DOHH2 (cell line): ENCODE measurements at regions not wholly inside any gene's neighbourhood (a gene's known extent, or its start where the extent isn't known, plus 50 kb on each side); places are given as distances from the start of the nearest gene placed in this dataset.

ENCODE experiments used
- H3F3A ChIP-seq: fragments of 200-600 bp; sonication (generic), shearing (Covaris generic); 2 replicates; pipeline ENCODE4 v1.6.0; 2016; ENCODE audit warnings: antibody characterized with exemption, mild to moderate bottlenecking; ENCODE audit not compliant: control insufficient read depth, insufficient read depth
- H3K27ac ChIP-seq: fragments of 200-600 bp; sonication (generic); 2 replicates; pipeline ENCODE4 v1.5.1; 2014; ENCODE audit warnings: low read depth, mild to moderate bottlenecking, low read length, moderate library complexity
- H3K27me3 ChIP-seq: fragments of 200-600 bp; sonication (generic); 2 replicates; pipeline ENCODE4 v1.6.1; 2014; ENCODE audit warnings: mild to moderate bottlenecking, low read length, mixed read lengths; ENCODE audit not compliant: control insufficient read depth
- H3K36me3 ChIP-seq: fragments of 200-600 bp; sonication (generic); 2 replicates; pipeline ENCODE4 v1.6.1; 2014; ENCODE audit warnings: mild to moderate bottlenecking, low read length, moderate library complexity, mixed read lengths; ENCODE audit not compliant: control insufficient read depth
- H3K4me1 ChIP-seq: fragments of 200-600 bp; sonication (generic); 2 replicates; pipeline ENCODE4 v1.6.1; 2014; ENCODE audit warnings: mild to moderate bottlenecking, low read length, mixed read lengths; ENCODE audit not compliant: control insufficient read depth
- H3K4me2 ChIP-seq: fragments of 200-600 bp; sonication (generic); 2 replicates; pipeline ENCODE4 v1.6.0; 2014; ENCODE audit warnings: mild to moderate bottlenecking, low read length, moderate library complexity
- H3K4me3 ChIP-seq: fragments of 200-600 bp; sonication (generic); 2 replicates; pipeline ENCODE4 v1.5.1; 2014; ENCODE audit warnings: mild to moderate bottlenecking, low read length, mixed read lengths
- H3K79me2 ChIP-seq: fragments of 200-600 bp; sonication (generic); 2 replicates; pipeline ENCODE4 v1.6.1; 2014; ENCODE audit warnings: mild to moderate bottlenecking, low read length, mixed read lengths; ENCODE audit not compliant: control insufficient read depth
- H3K9me2 ChIP-seq: fragments of 200-600 bp; sonication (generic); replicated peaks from 2 replicates; pipeline ENCODE4 v1.6.1; 2014; ENCODE audit warnings: mild to moderate bottlenecking, low read length, mixed read lengths; ENCODE audit not compliant: control insufficient read depth
- H3K9me3 ChIP-seq: fragments of 200-600 bp; sonication (generic); 2 replicates; pipeline ENCODE4 v1.6.1; 2014; ENCODE audit warnings: antibody characterized with exemption, low read length, mixed read lengths; ENCODE audit not compliant: control insufficient read depth, insufficient read depth
- H4K20me1 ChIP-seq: fragments of 200-600 bp; sonication (generic); 2 replicates; pipeline ENCODE4 v1.6.0; 2014; ENCODE audit warnings: low read depth, mild to moderate bottlenecking, antibody characterized with exemption, low read length, moderate library complexity; ENCODE audit not compliant: control insufficient read depth, insufficient read depth
- EZH2phosphoT487 ChIP-seq: fragments of 200-600 bp; sonication (generic); IDR thresholded peaks from 2 replicates; pipeline ENCODE4 v1.6.1; 2017; ENCODE audit warnings: borderline replicate concordance, mild to moderate bottlenecking, antibody characterized with exemption, low read length, moderate library complexity, mixed read lengths
- TF ChIP-seq, protein P1 (sequence below): fragments of 200-600 bp; sonication (generic); IDR thresholded peaks from one replicate; pipeline ENCODE4 v1.5.1; 2014; ENCODE audit warnings: antibody characterized with exemption, mild to moderate bottlenecking, low read depth, low read length; ENCODE audit not compliant: poor library complexity, severe bottlenecking

DNA sequence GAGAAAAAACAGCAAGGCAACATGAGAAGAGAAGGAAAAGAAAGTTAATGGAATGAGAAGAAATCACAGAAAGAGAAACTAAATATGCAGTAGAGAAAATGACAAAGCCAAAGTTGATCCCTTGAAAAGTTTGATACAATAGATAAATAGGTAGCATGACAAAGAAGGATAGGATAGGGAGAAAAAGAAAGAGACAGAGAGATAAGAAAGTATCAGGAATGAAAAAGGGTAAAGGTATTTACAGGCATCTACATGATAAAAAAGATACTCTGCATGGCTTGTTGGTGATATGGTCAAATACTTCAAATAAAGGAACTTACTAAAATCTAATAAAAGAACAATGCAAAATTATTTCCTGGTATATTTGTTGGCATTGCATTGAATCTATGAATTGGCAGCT, 185.5 kb upstream of the TECRL start:
- H3K27ac ChIP-seq = no peak overlapping the region
- no peak overlapping the region for H3K4me3 ChIP-seq

GRCh38 chr4:64588507-64588906, 179.3 kb upstream of the TECRL start:
- H4K20me1 ChIP-seq = no peaks in the 10 kb centered on the region
- H3K27me3 ChIP-seq = no peaks in the 10 kb centered on the region
- H3K4me3 ChIP-seq = no peak overlapping the region
- H3K36me3 ChIP-seq = no peaks in the 10 kb centered on the region
- H3K9me2 ChIP-seq = no peaks in the 10 kb centered on the region
- H3F3A ChIP-seq = no peaks in the 10 kb centered on the region
- no peak overlapping the region for H3K4me2 ChIP-seq
- H3K79me2 ChIP-seq = no peaks in the 10 kb centered on the region
- TF ChIP-seq, protein P1, sequence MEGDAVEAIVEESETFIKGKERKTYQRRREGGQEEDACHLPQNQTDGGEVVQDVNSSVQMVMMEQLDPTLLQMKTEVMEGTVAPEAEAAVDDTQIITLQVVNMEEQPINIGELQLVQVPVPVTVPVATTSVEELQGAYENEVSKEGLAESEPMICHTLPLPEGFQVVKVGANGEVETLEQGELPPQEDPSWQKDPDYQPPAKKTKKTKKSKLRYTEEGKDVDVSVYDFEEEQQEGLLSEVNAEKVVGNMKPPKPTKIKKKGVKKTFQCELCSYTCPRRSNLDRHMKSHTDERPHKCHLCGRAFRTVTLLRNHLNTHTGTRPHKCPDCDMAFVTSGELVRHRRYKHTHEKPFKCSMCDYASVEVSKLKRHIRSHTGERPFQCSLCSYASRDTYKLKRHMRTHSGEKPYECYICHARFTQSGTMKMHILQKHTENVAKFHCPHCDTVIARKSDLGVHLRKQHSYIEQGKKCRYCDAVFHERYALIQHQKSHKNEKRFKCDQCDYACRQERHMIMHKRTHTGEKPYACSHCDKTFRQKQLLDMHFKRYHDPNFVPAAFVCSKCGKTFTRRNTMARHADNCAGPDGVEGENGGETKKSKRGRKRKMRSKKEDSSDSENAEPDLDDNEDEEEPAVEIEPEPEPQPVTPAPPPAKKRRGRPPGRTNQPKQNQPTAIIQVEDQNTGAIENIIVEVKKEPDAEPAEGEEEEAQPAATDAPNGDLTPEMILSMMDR = no peak
- TF ChIP-seq EZH2phosphoT487 = no peak
- H3K4me1 ChIP-seq = no peaks in the 10 kb centered on the region
- H3K27ac ChIP-seq = no peak overlapping the region
- H3K9me3 ChIP-seq = no peaks in the 10 kb centered on the region

More for the DNA sequence above, 185.5 kb upstream of the TECRL start:
- Histone ChIP-seq H3K4me1 (no peaks in the 10 kb centered on the region), H3K27me3 (no peaks in the 10 kb centered on the region), H3K79me2 (no peaks in the 10 kb centered on the region), H4K20me1 (no peaks in the 10 kb centered on the region), H3K9me3 (no peaks in the 10 kb centered on the region), H3K36me3 (no peaks in the 10 kb centered on the region), H3K4me2 (no peak overlapping the region), H3F3A (no peaks in the 10 kb centered on the region), H3K9me2 (no peaks in the 10 kb centered on the region)
- TF ChIP-seq EZH2phosphoT487 = no peak
- TF ChIP-seq, protein P1 = no peak

DNA sequence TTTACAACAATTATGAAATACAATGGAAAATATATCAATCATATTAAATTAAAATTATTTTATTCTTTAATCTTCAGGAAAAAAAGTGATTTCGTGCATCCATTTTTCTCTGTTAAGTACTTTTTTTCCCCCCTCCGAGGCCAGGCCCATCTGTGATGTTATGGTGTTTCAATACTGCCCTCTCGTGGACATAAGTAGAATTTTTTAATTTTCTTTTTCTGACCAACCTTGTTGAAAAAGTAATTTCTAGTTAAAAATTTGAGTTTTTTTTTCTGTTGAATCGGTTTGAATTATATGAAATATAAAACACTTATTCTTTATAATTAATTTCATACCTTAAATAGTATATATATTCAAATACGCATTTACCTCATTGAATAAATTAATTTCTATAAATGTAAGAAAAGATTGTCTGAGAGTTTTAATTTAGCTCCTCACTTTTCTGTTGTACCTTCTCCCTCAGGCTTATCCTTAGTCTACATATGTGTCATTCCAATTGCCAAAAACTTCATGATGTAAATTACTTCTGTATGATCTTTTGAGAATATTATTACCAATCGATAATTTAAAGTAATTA, 175.8 kb upstream of the TECRL start:
- no peaks in the 10 kb centered on the region for H4K20me1 ChIP-seq
- no peak overlapping the region for H3K27ac ChIP-seq
- no peaks in the 10 kb centered on the region for H3K9me2 ChIP-seq
- H3K79me2 ChIP-seq = no peaks in the 10 kb centered on the region
- TF ChIP-seq, protein P1 = peak; percentile 23
- no peak for TF ChIP-seq EZH2phosphoT487
- H3K4me2 ChIP-seq = no peak overlapping the region
- H3F3A ChIP-seq = no peaks in the 10 kb centered on the region
- no peak overlapping the region for H3K4me3 ChIP-seq
- H3K27me3 ChIP-seq = no peaks in the 10 kb centered on the region
- H3K4me1 ChIP-seq = no peaks in the 10 kb centered on the region
- H3K36me3 ChIP-seq = no peaks in the 10 kb centered on the region
- H3K9me3 ChIP-seq = no peaks in the 10 kb centered on the region
